GM12872 (cell line): ENCODE measurements at regions not wholly inside any gene's neighbourhood (a gene's known extent, or its start where the extent isn't known, plus 50 kb on each side); places are given as distances from the start of the nearest gene placed in this dataset.

Experiments
- CTCF ChIP-seq: IDR thresholded peaks from 3 replicates; pipeline ENCODE4 v1.5.1; 2011; ENCODE audit warnings: low read depth, mild to moderate bottlenecking, low read length, moderate library complexity; ENCODE audit not compliant: insufficient read depth

DNA sequence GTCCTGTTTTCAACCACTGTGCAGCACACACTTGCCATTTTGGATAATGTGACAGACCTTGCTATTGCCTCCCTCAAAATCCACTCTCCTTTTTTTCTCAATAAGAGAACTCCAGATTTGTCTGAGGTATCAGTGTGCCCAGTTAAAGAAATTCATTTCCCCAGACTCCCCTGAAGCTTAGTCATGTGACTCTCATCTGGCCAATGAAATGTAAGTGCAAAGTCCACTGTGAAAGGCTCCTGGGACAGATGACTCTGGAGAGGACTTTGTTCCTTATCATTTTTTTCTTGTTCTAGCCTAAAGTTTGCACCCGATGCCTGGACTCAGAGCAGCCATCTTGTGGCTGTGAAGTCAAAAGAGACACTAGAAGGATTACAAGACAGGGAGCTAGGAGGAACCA lies 268.6 kb upstream of the LRTM1 start:
- TF ChIP-seq CTCF = no peak

GRCh38 chr3:55194376-55194775 lies 266.5 kb upstream of the LRTM1 start:
- TF ChIP-seq CTCF = no peak

- TF ChIP-seq CTCF = no peak
These were observed 264.3 kb upstream of the LRTM1 start for GRCh38 chr3:55191911-55192775.

GRCh38 chr3:55190331-55190730 lies 262.5 kb upstream of the LRTM1 start:
- no peak for TF ChIP-seq CTCF

- TF ChIP-seq CTCF = no peak
These were observed 261.5 kb upstream of the LRTM1 start for GRCh38 chr3:55189359-55189801.

GRCh38 chr3:55185380-55185779 lies 257.5 kb upstream of the LRTM1 start:
- no peak for TF ChIP-seq CTCF

DNA sequence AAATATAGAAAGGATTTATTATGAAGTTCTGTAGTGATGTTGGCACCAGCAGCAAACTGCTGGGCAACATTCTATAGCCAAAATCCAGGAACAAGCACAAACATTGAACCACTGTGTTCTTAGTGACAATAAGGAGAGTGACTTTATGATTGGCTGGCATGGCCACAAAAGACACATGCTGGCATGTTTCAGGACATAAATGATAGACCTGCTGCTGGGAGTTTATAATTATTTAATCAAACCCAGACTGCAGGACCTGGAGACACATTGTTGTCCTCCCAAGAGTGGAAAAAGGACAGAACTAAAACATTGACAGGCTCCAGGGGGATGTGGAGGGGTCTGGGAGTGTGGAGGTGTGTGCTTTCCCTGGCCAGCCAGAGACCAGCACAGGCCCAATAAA lies 255.3 kb upstream of the LRTM1 start:
- TF ChIP-seq CTCF = no peak
